IMR-90 (cell line): ENCODE measurements at regions not wholly inside any gene's neighbourhood (a gene's known extent, or its start where the extent isn't known, plus 50 kb on each side); places are given as distances from the start of the nearest gene placed in this dataset.

Source experiments
- POLR2A ChIP-seq: IDR thresholded peaks from 2 replicates; pipeline ENCODE4 v1.6.1; 2012; ENCODE audit warnings: mild to moderate bottlenecking, low read depth, low read length
- RAD21 ChIP-seq: IDR thresholded peaks from 2 replicates; pipeline ENCODE4 v1.6.1; 2012; ENCODE audit warnings: low read length, improper control_type of control experiment
- TF ChIP-seq, protein P1 (sequence below): conservative IDR thresholded peaks from 2 replicates; pipeline ENCODE4 v1.5.1; 2012; ENCODE audit warnings: mild to moderate bottlenecking, low read depth, low read length, improper control_type of control experiment

DNA sequence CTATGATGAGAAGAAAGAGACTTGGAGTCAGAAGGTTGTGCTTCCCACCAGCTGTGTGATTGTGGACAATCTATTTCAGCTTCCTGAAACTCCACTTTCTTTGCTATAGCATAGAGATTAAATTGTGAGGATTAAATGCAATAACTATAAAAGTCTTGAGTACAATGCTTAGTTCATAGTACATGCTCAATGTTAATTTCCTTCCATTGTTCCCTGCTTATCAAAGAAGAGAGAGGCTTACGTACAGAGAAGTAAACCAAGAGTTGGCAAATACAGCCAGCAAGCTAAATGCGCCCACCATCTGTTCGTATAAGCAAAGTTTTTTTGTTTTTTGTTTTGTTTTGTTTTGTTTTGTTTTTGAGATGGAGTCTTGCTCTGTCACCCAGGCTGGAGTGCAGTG lies 317.9 kb upstream of the NFIA start:
- TF ChIP-seq, protein P1, sequence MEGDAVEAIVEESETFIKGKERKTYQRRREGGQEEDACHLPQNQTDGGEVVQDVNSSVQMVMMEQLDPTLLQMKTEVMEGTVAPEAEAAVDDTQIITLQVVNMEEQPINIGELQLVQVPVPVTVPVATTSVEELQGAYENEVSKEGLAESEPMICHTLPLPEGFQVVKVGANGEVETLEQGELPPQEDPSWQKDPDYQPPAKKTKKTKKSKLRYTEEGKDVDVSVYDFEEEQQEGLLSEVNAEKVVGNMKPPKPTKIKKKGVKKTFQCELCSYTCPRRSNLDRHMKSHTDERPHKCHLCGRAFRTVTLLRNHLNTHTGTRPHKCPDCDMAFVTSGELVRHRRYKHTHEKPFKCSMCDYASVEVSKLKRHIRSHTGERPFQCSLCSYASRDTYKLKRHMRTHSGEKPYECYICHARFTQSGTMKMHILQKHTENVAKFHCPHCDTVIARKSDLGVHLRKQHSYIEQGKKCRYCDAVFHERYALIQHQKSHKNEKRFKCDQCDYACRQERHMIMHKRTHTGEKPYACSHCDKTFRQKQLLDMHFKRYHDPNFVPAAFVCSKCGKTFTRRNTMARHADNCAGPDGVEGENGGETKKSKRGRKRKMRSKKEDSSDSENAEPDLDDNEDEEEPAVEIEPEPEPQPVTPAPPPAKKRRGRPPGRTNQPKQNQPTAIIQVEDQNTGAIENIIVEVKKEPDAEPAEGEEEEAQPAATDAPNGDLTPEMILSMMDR = no peak
- TF ChIP-seq POLR2A (no peak), RAD21 (no peak)
